VCaP (cell line): ENCODE measurements at regions not wholly inside any gene's neighbourhood (a gene's known extent, or its start where the extent isn't known, plus 50 kb on each side); places are given as distances from the start of the nearest gene placed in this dataset.
"Not testable (repeated sequence)": the region's sequence is repeated elsewhere in the genome, so short reads cannot be mapped to it uniquely, and the experiment has no call there.

Source experiments
- H3K27ac ChIP-seq: fragments of 450-650 bp; 2 replicates; pipeline ENCODE4 v1.5.1; 2017
- TF ChIP-seq, protein P1 (sequence below): fragments of 450-650 bp; conservative IDR thresholded peaks from 2 replicates; pipeline ENCODE4 v1.5.1; 2017; ENCODE audit warnings: mild to moderate bottlenecking, moderate library complexity

DNA sequence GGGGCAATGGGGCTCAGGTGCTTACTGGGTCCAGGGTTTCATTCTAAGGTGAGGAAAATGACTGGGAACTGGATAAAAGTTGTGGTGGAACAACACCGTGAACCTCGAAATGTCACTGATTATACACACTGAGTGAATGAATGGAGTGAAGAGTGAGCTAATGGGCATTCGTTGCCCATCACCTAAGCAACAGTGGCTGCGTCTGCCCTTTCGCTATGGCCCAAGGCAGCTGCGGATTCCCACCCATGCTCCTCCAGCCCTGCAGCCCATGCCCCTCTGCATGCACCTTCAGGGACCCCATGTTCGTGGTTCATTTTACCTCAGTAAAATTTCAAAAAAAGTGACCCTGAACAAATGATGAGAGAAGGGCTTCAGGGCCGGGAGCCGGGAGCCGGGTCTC is 196.3 kb downstream of the CTTN start:
- H3K27ac ChIP-seq: no peak overlapping the region
- TF ChIP-seq, protein P1, sequence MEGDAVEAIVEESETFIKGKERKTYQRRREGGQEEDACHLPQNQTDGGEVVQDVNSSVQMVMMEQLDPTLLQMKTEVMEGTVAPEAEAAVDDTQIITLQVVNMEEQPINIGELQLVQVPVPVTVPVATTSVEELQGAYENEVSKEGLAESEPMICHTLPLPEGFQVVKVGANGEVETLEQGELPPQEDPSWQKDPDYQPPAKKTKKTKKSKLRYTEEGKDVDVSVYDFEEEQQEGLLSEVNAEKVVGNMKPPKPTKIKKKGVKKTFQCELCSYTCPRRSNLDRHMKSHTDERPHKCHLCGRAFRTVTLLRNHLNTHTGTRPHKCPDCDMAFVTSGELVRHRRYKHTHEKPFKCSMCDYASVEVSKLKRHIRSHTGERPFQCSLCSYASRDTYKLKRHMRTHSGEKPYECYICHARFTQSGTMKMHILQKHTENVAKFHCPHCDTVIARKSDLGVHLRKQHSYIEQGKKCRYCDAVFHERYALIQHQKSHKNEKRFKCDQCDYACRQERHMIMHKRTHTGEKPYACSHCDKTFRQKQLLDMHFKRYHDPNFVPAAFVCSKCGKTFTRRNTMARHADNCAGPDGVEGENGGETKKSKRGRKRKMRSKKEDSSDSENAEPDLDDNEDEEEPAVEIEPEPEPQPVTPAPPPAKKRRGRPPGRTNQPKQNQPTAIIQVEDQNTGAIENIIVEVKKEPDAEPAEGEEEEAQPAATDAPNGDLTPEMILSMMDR: no peak

DNA sequence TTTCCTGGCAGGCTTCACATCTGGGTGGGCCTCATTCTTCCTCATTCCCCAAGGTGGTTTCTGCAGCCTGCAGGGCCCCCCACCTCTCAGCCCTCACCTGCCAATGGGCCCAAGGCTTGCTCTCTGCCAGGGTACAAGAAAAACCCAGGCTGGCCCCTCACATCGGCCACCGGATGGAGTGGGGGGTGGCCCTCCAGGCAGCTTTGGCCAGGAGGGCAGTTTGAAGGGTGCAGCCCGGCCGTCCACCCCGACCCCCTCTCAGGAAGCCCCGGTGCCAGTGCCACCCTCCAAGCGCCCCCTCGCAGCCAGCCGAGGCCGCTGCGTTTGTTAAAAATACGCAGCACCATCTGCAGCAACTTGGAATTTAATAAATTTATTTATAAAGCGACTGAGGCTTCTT is 196.7 kb downstream of the CTTN start:
- TF ChIP-seq, protein P1: no peak
- H3K27ac ChIP-seq: no peak overlapping the region

DNA sequence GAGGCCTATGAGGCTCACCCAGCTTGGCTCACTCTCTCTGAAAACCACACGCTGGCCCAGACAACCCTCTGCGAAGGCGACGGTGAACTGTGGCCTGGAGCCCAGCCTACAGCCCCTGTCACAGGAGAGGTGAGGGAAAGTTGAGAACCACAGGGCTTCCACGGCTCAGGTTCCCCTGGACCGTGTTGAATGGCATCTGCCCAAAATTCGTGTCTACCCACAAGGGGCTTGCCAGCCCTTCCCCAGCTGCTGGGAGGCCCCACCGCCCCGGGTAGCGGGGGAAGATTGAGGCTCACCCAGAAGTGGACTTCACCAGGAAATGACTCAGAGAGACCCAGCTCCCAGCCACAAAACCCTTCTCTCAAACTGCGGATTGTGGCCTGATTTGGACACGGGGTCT is 197.1 kb downstream of the CTTN start:
- no peak overlapping the region for H3K27ac ChIP-seq
- TF ChIP-seq, protein P1: no peak

DNA sequence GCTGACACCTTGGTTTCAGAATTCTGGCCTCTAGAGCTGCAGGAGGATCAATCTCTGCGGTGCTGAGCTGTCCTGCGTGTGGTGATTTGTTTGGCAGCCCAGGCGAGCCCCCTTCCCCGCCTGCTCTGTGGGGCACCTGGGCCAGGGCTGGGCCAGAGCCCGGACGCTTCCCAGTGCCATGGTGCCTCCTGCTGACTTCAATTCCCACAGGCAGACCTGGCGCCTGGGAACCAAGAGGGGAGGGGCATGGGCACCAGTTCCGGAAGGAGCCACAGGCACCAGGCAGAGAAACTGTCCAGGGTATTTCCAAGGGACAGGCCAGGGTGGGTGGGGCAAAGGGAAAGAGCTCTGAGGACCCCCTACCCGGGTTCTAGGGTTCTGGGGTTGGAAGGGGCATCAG is 197.8 kb downstream of the CTTN start:
- H3K27ac ChIP-seq: no peak overlapping the region
- TF ChIP-seq, protein P1: no peak

DNA sequence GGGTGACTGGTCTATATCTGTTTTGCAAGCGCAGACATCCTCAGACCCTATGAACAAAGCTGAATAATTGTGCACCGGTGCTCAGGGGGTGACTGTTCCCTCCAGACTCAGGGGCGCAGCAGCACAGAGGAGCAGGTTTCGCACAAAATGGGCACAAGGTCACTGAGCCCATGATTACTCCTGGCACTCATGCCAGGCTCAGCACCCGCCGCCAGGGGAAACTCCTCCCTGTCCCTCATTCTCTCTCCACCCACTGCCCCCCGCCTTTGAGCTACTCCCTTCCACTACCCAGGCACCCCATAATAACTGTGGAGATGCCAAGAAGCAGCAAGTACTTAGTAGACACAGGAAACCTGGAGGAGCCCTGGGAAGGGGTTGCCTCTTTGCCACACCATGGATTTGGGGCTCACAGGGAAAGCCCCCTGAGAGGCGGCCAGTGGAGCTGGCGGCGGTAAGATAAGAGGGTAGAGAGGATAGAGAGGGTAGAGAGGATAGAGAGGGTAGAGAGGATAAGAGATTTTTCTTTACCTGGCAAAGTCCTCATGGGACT is 198.8 kb downstream of the CTTN start:
- H3K27ac ChIP-seq: no peak overlapping the region
- TF ChIP-seq, protein P1: no peak

DNA sequence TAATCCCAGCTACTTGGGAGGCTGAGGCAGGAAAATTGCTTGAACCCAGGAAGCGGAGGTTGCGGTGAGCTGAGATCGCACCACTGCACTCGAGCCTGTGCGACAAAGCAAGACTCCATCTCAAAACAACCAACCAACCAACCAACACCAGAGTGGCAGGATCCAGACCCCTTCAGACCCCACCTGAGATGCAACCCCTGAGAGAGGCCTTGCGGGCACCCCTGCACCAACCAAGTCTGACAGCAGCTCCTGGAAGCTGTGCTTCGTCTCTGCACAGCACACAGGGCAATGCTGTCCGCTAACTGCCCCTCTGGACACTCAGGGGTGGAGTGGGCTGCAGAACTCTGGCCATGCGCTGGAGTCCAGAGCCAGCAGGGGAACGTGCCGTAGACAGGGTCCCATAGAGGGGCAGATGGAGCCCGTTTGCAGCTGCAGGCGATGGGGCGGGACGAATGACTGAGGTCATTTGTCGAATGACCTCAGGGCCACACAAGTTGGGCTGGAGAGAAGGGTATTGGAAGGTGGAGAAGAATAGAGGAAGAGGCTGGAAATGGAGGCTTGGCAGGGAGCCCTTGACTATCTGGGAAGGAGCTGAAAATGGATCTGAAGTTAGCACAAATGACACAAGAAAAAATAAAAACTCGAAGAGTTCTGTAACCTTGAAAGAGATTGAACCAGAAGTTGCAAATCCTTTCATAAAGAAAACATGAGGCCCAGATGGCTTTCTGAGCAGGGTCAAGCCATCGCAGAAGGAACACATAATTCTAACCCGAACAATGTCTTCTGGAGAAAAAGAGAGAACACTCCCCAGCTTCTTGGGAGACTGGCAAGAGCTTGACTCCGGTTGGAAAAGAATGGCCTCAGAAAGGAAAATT is 199.7 kb downstream of the CTTN start:
- TF ChIP-seq, protein P1: no peak
- H3K27ac ChIP-seq: no peak overlapping the region

DNA sequence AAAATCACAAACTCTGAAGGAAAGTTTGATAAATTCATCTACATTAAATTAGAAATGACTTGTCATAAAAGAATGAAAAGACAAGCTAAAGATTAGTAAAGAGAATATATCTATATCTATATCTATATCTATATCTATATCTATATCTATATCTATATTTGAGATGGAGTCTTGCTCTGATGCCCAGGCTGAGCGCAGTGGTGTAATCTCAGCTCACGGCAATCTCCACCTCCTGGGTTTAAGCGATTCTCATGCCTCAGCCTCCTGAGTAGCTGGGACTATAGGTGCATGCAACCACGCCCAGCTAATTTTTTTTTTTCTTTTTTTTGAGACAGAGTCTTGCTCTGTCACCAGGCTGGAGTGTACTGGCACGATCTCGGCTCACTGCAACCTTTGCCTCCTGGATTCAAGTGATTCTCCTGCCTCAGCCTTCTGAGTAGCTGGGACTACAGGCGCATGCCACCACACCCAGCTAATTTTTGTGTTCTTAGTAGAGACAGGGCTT is 202.6 kb downstream of the CTTN start:
- not testable (repeated sequence) for H3K27ac ChIP-seq
